ENCODE measurements at regions not wholly inside any gene's neighbourhood (a gene's known extent, or its start where the extent isn't known, plus 50 kb on each side); places are given as distances from the start of the nearest gene placed in this dataset.

- H3K9me3 ChIP-seq (ENCODE audit: control insufficient read depth, low read length): no peaks in the 10 kb centered on the region
- no peak overlapping the region for H3K9ac ChIP-seq (ENCODE audit: low read length)
- H3K36me3 ChIP-seq (ENCODE audit: control insufficient read depth, insufficient read depth, low read length): no peaks in the 10 kb centered on the region
- H3K4me1 ChIP-seq (ENCODE audit: control insufficient read depth, insufficient read depth, low read length): no peaks in the 10 kb centered on the region
- no peak overlapping the region for H3K4me3 ChIP-seq (ENCODE audit: low read length)
- no peaks in the 10 kb centered on the region for H3K27me3 ChIP-seq (ENCODE audit: control insufficient read depth, insufficient read depth, low read length)
These were observed 79.0 kb upstream of the TMEM168 start for GRCh38 chr7:112869111-112869774.

- Histone ChIP-seq H3K36me3 (ENCODE audit: control insufficient read depth, insufficient read depth, low read length) (no peaks in the 10 kb centered on the region), H3K4me3 (ENCODE audit: low read length) (no peak overlapping the region), H3K9ac (ENCODE audit: low read length) (no peak overlapping the region), H3K9me3 (ENCODE audit: control insufficient read depth, low read length) (no peaks in the 10 kb centered on the region), H3K4me1 (ENCODE audit: control insufficient read depth, insufficient read depth, low read length) (no peaks in the 10 kb centered on the region), H3K27me3 (ENCODE audit: control insufficient read depth, insufficient read depth, low read length) (no peaks in the 10 kb centered on the region)
These were observed 78.4 kb upstream of the TMEM168 start for GRCh38 chr7:112868609-112869008.

DNA sequence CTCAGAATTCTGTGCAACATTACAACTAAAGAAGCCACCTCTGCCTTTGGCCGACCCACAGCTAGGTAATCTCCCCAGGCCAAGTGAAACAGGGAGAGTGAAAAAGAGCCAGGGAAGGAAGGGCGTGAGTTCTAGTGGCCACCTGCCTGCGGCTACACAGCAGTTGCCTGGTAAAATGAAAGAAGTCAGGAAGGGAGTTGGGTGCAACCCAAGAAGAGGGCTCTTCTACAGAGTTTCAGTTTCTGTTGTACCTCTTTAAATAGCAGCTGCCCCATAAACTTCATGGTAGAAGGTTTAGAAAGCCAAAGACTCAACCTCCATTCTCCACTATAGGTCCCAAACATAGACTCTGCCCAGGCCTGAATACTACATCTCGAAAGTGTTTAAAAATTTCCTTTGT, 76.2 kb upstream of the TMEM168 start:
- no peaks in the 10 kb centered on the region for H3K36me3 ChIP-seq (ENCODE audit: control insufficient read depth, insufficient read depth, low read length)
- no peak overlapping the region for H3K4me3 ChIP-seq (ENCODE audit: low read length)
- no peak overlapping the region for H3K9ac ChIP-seq (ENCODE audit: low read length)
- no peaks in the 10 kb centered on the region for H3K4me1 ChIP-seq (ENCODE audit: control insufficient read depth, insufficient read depth, low read length)
- H3K27me3 ChIP-seq (ENCODE audit: control insufficient read depth, insufficient read depth, low read length): no peaks in the 10 kb centered on the region
- no peaks in the 10 kb centered on the region for H3K9me3 ChIP-seq (ENCODE audit: control insufficient read depth, low read length)

GRCh38 chr7:112864380-112864779, 74.2 kb upstream of the TMEM168 start:
- Histone ChIP-seq H3K9me3 (ENCODE audit: control insufficient read depth, low read length) (no peaks in the 10 kb centered on the region), H3K4me1 (ENCODE audit: control insufficient read depth, insufficient read depth, low read length) (no peaks in the 10 kb centered on the region), H3K9ac (ENCODE audit: low read length) (no peak overlapping the region)

DNA sequence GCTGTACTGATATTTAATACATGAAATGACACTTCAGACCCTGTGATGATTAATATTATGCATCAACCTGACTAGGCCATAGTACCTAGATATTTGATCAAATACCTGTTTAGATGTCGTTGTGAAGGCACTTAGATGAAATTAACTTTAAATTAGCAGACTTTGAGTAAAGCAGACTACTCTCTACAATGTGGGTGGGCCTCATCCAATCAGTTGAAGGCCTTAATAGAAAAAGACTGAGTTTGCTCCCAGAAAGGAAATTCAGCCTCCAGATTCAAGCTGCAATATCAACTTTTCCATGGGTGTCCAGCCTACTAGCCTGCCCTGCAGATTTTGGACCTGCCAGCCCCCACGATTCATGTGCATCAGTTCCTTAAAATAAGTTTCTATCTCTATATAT, 68.6 kb upstream of the TMEM168 start:
- H3K4me3 ChIP-seq (ENCODE audit: low read length): no peak overlapping the region
- H3K9ac ChIP-seq (ENCODE audit: low read length): no peak overlapping the region
- H3K9me3 ChIP-seq (ENCODE audit: control insufficient read depth, low read length): no peaks in the 10 kb centered on the region
- H3K27me3 ChIP-seq (ENCODE audit: control insufficient read depth, insufficient read depth, low read length): no peaks in the 10 kb centered on the region
- H3K36me3 ChIP-seq (ENCODE audit: control insufficient read depth, insufficient read depth, low read length): no peaks in the 10 kb centered on the region
- no peaks in the 10 kb centered on the region for H3K4me1 ChIP-seq (ENCODE audit: control insufficient read depth, insufficient read depth, low read length)

More at GRCh38 chr7:112864380-112864779, 74.2 kb upstream of the TMEM168 start:
- Histone ChIP-seq H3K36me3 (ENCODE audit: control insufficient read depth, insufficient read depth, low read length) (no peaks in the 10 kb centered on the region), H3K27me3 (ENCODE audit: control insufficient read depth, insufficient read depth, low read length) (no peaks in the 10 kb centered on the region), H3K4me3 (ENCODE audit: low read length) (no peak overlapping the region)

GRCh38 chr7:112855227-112855626, 65.0 kb upstream of the TMEM168 start:
- Histone ChIP-seq H3K9me3 (ENCODE audit: control insufficient read depth, low read length) (no peaks in the 10 kb centered on the region), H3K36me3 (ENCODE audit: control insufficient read depth, insufficient read depth, low read length) (no peaks in the 10 kb centered on the region), H3K4me3 (ENCODE audit: low read length) (no peak overlapping the region), H3K27me3 (ENCODE audit: control insufficient read depth, insufficient read depth, low read length) (no peaks in the 10 kb centered on the region), H3K9ac (ENCODE audit: low read length) (no peak overlapping the region), H3K4me1 (ENCODE audit: control insufficient read depth, insufficient read depth, low read length) (no peaks in the 10 kb centered on the region)

DNA sequence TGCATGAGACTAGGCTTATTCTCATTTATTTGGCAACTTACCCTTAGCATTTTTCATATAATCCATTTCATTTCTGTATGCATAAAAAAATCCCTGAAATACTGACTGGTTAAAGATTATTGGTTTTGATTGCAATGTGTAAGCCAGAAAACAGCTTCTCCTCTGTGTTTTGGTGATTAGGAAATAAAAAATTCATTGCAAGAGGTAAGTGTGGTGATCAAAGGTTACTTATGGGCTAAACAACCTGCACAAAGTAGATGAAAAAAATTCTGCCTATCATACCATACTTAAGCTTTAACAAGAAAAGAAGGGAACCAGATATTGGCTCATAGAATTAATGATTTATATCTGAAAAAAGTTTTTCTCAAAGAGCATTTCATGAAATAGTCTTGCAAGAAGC, 64.0 kb upstream of the TMEM168 start:
- no peaks in the 10 kb centered on the region for H3K9me3 ChIP-seq (ENCODE audit: control insufficient read depth, low read length)
- H3K9ac ChIP-seq (ENCODE audit: low read length): no peak overlapping the region
- H3K4me1 ChIP-seq (ENCODE audit: control insufficient read depth, insufficient read depth, low read length): no peaks in the 10 kb centered on the region
- H3K4me3 ChIP-seq (ENCODE audit: low read length): no peak overlapping the region
- H3K27me3 ChIP-seq (ENCODE audit: control insufficient read depth, insufficient read depth, low read length): no peaks in the 10 kb centered on the region
- H3K36me3 ChIP-seq (ENCODE audit: control insufficient read depth, insufficient read depth, low read length): no peaks in the 10 kb centered on the region

- no peak overlapping the region for H3K9ac ChIP-seq (ENCODE audit: low read length)
- H3K36me3 ChIP-seq (ENCODE audit: control insufficient read depth, insufficient read depth, low read length): no peaks in the 10 kb centered on the region
- no peaks in the 10 kb centered on the region for H3K4me1 ChIP-seq (ENCODE audit: control insufficient read depth, insufficient read depth, low read length)
- no peaks in the 10 kb centered on the region for H3K9me3 ChIP-seq (ENCODE audit: control insufficient read depth, low read length)
- H3K4me3 ChIP-seq (ENCODE audit: low read length): no peak overlapping the region
- H3K27me3 ChIP-seq (ENCODE audit: control insufficient read depth, insufficient read depth, low read length): no peaks in the 10 kb centered on the region
These were observed 63.2 kb upstream of the TMEM168 start for GRCh38 chr7:112853422-112853821.

GRCh38 chr7:112843151-112843550, 53.0 kb upstream of the TMEM168 start:
- Histone ChIP-seq H3K9me3 (ENCODE audit: control insufficient read depth, low read length) (no peaks in the 10 kb centered on the region), H3K9ac (ENCODE audit: low read length) (no peak overlapping the region), H3K36me3 (ENCODE audit: control insufficient read depth, insufficient read depth, low read length) (no peaks in the 10 kb centered on the region), H3K4me1 (ENCODE audit: control insufficient read depth, insufficient read depth, low read length) (no peaks in the 10 kb centered on the region), H3K27me3 (ENCODE audit: control insufficient read depth, insufficient read depth, low read length) (no peaks in the 10 kb centered on the region), H3K4me3 (ENCODE audit: low read length) (no peak overlapping the region)
